ENCODE measurements at regions not wholly inside any gene's neighbourhood (a gene's known extent, or its start where the extent isn't known, plus 50 kb on each side); places are given as distances from the start of the nearest gene placed in this dataset.

DNA sequence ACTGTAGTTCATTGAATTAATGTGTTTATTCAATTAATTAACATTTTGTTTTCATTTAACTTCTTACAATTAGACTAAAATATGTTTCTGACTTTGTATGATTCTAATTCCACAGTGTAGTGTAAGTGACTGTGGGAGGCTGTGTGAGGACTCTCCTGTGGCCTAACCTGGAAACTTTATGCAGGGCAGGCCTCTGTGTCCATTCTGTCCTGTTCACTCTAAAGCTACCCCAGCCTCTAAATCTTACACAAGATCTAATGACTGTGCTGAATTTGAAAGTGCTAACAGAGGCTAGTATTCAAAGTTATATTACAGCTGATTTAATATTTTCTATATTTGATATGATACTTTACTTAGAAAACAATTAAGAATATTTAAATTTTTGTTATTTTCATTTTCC, 270.5 kb upstream of the CDH19 start:
- TF ChIP-seq, protein P1, sequence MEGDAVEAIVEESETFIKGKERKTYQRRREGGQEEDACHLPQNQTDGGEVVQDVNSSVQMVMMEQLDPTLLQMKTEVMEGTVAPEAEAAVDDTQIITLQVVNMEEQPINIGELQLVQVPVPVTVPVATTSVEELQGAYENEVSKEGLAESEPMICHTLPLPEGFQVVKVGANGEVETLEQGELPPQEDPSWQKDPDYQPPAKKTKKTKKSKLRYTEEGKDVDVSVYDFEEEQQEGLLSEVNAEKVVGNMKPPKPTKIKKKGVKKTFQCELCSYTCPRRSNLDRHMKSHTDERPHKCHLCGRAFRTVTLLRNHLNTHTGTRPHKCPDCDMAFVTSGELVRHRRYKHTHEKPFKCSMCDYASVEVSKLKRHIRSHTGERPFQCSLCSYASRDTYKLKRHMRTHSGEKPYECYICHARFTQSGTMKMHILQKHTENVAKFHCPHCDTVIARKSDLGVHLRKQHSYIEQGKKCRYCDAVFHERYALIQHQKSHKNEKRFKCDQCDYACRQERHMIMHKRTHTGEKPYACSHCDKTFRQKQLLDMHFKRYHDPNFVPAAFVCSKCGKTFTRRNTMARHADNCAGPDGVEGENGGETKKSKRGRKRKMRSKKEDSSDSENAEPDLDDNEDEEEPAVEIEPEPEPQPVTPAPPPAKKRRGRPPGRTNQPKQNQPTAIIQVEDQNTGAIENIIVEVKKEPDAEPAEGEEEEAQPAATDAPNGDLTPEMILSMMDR (IDR thresholded peaks at IDR 0.05; ENCODE audit: insufficient read depth, low read length, poor library complexity, severe bottlenecking) = no peak
- TF ChIP-seq EZH2phosphoT487 (conservative IDR thresholded peaks at IDR 0.05; ENCODE audit: low read length) = no peak

Measured in SU-DHL-6 (cell line).